ENCODE measurements at regions not wholly inside any gene's neighbourhood (a gene's known extent, or its start where the extent isn't known, plus 50 kb on each side); places are given as distances from the start of the nearest gene placed in this dataset.
A peak's percentile ranks its signal among the peaks of the same experiment; 100 is the strongest.

- H3K4me3 ChIP-seq (replicated peaks; ENCODE audit: low read depth, low read length): no peak overlapping the region
- TF ChIP-seq CTCF (IDR thresholded peaks at IDR 0.05; ENCODE audit: low read length, missing control alignments): no peak
- no peak for DNase-seq (ENCODE audit: low read depth)
These were observed 251.1 kb upstream of the CMC1 start for GRCh38 chr3:27990324-27990723.

GRCh38 chr3:27990837-27991236 lies 250.6 kb upstream of the CMC1 start:
- no peak overlapping the region for H3K4me3 ChIP-seq (replicated peaks; ENCODE audit: low read depth, low read length)
- no peak for TF ChIP-seq CTCF (IDR thresholded peaks at IDR 0.05; ENCODE audit: low read length, missing control alignments)
- DNase-seq (ENCODE audit: low read depth): no peak

GRCh38 chr3:27993051-27993450 lies 248.4 kb upstream of the CMC1 start:
- no peak overlapping the region for H3K4me3 ChIP-seq (replicated peaks; ENCODE audit: low read depth, low read length)
- no peak for TF ChIP-seq CTCF (IDR thresholded peaks at IDR 0.05; ENCODE audit: low read length, missing control alignments)
- DNase-seq (ENCODE audit: low read depth): no peak

- no peak overlapping the region for H3K4me3 ChIP-seq (replicated peaks; ENCODE audit: low read depth, low read length)
- no peak for TF ChIP-seq CTCF (IDR thresholded peaks at IDR 0.05; ENCODE audit: low read length, missing control alignments)
- DNase-seq (ENCODE audit: low read depth): no peak
These were observed 240.8 kb upstream of the CMC1 start for GRCh38 chr3:28000608-28001007.

- no peak for TF ChIP-seq CTCF (IDR thresholded peaks at IDR 0.05; ENCODE audit: low read length, missing control alignments)
- DNase-seq (ENCODE audit: low read depth): no peak
- H3K4me3 ChIP-seq (replicated peaks; ENCODE audit: low read depth, low read length): no peak overlapping the region
These were observed 233.2 kb upstream of the CMC1 start for GRCh38 chr3:28008235-28008634.

GRCh38 chr3:28012830-28013229 lies 228.6 kb upstream of the CMC1 start:
- DNase-seq (ENCODE audit: low read depth): peak; percentile 1

More at GRCh38 chr3:28012830-28013229, 228.6 kb upstream of the CMC1 start:
- TF ChIP-seq CTCF (IDR thresholded peaks at IDR 0.05; ENCODE audit: low read length, missing control alignments): no peak
- no peak overlapping the region for H3K4me3 ChIP-seq (replicated peaks; ENCODE audit: low read depth, low read length)

Measured in fibroblast of pulmonary artery (primary cell).